Neural crest cell (in vitro differentiated cells): ENCODE measurements at regions not wholly inside any gene's neighbourhood (a gene's known extent, or its start where the extent isn't known, plus 50 kb on each side); places are given as distances from the start of the nearest gene placed in this dataset.
A peak's percentile ranks its signal among the peaks of the same experiment; 100 is the strongest.

Experiments
- DNase-seq: peaks from one replicate; pipeline ENCODE4 v3.0.0; 2021; ENCODE audit warnings: low read depth, mixed read lengths, low spot score
- H3K27ac Mint-ChIP-seq: one replicate; pipeline ENCODE4 v1.8.0; 2021; ENCODE audit warnings: mild to moderate bottlenecking, mixed read lengths; ENCODE audit not compliant: unreplicated experiment
- H3K27me3 Mint-ChIP-seq: 2 replicates; pipeline ENCODE4 v1.8.0; 2021; ENCODE audit warnings: low read depth, mild to moderate bottlenecking, mixed read lengths
- H3K36me3 Mint-ChIP-seq: 2 replicates; pipeline ENCODE4 v1.8.0; 2021; ENCODE audit warnings: low read depth, mild to moderate bottlenecking, mixed read lengths
- H3K4me1 Mint-ChIP-seq: 2 replicates; pipeline ENCODE4 v1.8.0; 2021; ENCODE audit warnings: mixed read lengths
- H3K4me3 Mint-ChIP-seq: one replicate; pipeline ENCODE4 v1.8.0; 2021; ENCODE audit warnings: mild to moderate bottlenecking, mixed read lengths
- H3K9me3 Mint-ChIP-seq: 2 replicates; pipeline ENCODE4 v1.8.0; 2021; ENCODE audit warnings: mixed read lengths
- TF ChIP-seq, protein P1 (sequence below): fragments of 200-600 bp; sonication (generic); conservative IDR thresholded peaks from 2 replicates; pipeline ENCODE4 v1.5.0; 2021; ENCODE audit warnings: antibody characterized with exemption, mild to moderate bottlenecking

DNA sequence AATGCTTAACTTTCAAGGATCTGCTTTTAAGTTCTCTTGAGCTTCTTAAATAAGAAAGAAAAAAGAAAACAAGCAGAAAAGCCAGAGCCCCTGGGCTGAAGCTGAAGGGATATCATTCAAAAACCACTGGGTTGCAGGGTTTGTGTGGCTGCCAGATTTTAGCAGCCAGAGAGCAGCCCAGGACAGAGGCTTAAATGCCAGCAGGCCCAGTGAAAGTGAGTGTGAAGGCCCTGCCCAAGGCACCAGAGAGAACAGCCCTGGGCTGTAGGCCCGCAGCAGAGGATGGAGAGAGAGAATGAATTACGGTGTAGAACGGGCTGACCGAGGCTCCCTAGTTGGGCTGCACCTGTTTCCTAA is 106.3 kb upstream of the BOC start:
- H3K4me3 Mint-ChIP-seq: no peak overlapping the region
- no peak for DNase-seq

DNA sequence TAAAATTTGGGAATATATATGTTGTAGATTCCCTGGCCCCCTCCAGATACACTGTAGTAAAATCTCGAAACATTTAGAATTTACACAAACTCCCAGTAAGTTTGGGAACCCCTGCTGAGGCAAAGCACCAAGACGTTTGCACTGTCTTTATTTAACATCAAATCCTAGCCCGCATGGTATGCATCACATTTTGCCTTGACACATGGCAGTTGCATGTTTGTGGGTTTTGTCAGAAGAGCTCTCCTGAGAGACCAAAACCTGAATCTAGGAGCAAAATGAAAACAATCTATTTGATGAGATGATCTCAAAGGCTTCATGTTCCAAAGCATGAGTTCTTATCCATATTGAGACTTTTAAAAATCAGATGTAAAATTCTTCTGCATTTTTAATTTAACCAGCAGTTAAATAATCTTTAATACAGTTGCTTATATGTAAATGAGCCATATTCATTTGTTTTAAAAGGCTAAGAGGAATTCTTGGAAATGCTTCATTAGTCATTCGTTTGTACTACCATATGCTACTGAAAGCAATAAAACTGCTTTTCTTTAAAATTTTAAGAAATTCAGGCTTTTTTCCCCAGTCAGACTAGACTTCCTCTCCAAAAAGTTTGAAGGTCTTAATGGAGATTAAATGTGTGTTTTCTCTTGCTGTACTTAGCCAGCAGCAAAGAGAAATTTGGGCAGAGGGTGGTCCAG is 105.2 kb upstream of the BOC start:
- H3K4me1 Mint-ChIP-seq: peaks cover 59% of the 10 kb centered on the region
- TF ChIP-seq, protein P1, sequence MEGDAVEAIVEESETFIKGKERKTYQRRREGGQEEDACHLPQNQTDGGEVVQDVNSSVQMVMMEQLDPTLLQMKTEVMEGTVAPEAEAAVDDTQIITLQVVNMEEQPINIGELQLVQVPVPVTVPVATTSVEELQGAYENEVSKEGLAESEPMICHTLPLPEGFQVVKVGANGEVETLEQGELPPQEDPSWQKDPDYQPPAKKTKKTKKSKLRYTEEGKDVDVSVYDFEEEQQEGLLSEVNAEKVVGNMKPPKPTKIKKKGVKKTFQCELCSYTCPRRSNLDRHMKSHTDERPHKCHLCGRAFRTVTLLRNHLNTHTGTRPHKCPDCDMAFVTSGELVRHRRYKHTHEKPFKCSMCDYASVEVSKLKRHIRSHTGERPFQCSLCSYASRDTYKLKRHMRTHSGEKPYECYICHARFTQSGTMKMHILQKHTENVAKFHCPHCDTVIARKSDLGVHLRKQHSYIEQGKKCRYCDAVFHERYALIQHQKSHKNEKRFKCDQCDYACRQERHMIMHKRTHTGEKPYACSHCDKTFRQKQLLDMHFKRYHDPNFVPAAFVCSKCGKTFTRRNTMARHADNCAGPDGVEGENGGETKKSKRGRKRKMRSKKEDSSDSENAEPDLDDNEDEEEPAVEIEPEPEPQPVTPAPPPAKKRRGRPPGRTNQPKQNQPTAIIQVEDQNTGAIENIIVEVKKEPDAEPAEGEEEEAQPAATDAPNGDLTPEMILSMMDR: no peak
- no peaks in the 10 kb centered on the region for H3K27me3 Mint-ChIP-seq
- DNase-seq: no peak
- peaks cover 6% of the 10 kb centered on the region for H3K36me3 Mint-ChIP-seq
- H3K9me3 Mint-ChIP-seq: no peaks in the 10 kb centered on the region
- no peak overlapping the region for H3K4me3 Mint-ChIP-seq
- H3K27ac Mint-ChIP-seq: no peak overlapping the region

More for the DNA sequence above, 106.3 kb upstream of the BOC start:
- H3K27ac Mint-ChIP-seq: peak overlapping the region; percentile 60
- H3K27me3 Mint-ChIP-seq: no peaks in the 10 kb centered on the region
- peaks cover 7% of the 10 kb centered on the region for H3K36me3 Mint-ChIP-seq
- TF ChIP-seq, protein P1: no peak
- H3K9me3 Mint-ChIP-seq: peaks cover under 1% of the 10 kb centered on the region
- peaks cover 54% of the 10 kb centered on the region for H3K4me1 Mint-ChIP-seq

DNA sequence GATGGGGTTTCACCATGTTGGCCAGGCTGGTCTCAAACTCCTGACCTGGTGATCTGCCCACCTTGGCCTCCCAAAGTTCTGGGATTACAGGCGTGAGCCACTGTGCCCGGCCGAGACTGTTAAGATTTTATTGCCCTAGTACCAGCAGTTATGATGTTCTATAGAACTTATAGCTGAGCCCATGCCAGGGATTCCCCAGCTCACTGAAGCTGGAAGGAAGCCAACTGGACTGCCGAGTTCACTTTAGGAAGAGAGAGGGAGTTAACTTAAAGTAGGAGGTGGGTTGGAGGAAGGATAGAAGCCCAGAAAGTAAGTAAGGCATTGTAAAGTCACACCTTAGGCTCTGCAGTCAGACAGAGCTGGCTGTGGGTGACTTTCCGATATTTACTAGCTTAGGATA is 101.1 kb upstream of the BOC start:
- H3K4me3 Mint-ChIP-seq: no peak overlapping the region
- no peak overlapping the region for H3K27ac Mint-ChIP-seq
- DNase-seq: no peak
- H3K27me3 Mint-ChIP-seq: no peaks in the 10 kb centered on the region
- peaks cover 44% of the 10 kb centered on the region for H3K4me1 Mint-ChIP-seq
- H3K36me3 Mint-ChIP-seq: no peaks in the 10 kb centered on the region
- TF ChIP-seq, protein P1: no peak
- H3K9me3 Mint-ChIP-seq: no peaks in the 10 kb centered on the region

DNA sequence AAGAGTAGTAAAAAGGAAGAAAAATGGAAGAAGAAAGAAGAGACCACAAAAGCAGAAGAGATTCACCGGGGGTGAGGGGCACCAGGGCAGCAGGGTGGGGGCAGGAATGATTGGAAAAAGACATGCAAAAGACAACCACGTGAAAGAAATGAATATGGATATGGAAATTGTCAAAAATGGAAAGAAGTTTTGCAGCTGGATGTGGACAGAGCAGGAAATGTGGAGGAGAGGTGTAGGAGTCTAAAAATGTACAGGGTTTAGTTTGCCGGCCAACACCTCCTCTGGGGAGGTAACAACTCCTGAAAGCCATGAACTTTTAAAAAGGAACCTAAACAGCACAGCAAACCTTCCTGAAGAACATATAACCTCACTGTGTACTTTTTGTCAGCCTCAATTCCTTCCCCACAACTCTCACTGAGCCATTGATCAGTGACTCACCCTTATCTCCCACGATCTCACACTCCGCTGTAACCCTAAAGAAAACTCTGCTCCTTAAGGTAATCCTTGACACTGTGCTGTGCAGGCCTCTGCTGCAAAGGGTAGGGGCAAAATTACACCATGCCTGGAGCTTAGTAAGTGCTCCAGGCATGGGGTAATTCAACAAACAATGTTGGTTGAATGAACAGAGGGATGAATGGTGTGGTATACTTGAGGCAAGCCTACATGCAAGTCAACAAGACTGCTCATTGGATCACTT is 100.2 kb upstream of the BOC start:
- Mint-ChIP-seq H3K4me3 (no peak overlapping the region), H3K9me3 (no peaks in the 10 kb centered on the region), H3K36me3 (no peaks in the 10 kb centered on the region), H3K4me1 (peaks cover 35% of the 10 kb centered on the region), H3K27ac (peak overlapping the region; percentile 76), H3K27me3 (no peaks in the 10 kb centered on the region)
- TF ChIP-seq, protein P1: no peak
- DNase-seq: no peak

DNA sequence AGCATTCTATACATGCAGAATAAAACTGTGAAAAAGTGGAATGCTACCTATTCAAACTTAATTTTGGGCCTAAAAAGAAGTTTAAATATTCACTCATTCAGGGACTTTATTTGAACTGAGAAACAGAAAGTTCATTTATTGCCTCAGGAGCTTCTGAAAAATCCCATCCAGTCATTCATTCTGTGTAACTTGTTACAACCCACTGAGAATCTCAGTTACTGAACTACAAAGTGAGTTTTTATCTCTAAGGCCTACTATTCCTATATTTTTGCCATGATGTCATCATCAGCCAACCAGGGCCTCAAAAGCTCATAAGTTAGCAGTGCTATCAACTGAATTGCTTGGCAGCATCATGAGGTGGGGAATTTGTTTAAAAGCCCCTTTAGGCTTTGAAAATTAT is 98.0 kb upstream of the BOC start:
- Mint-ChIP-seq H3K4me1 (peaks cover 22% of the 10 kb centered on the region), H3K27me3 (no peaks in the 10 kb centered on the region), H3K9me3 (no peaks in the 10 kb centered on the region), H3K36me3 (no peaks in the 10 kb centered on the region), H3K27ac (no peak overlapping the region), H3K4me3 (no peak overlapping the region)
- no peak for DNase-seq
- TF ChIP-seq, protein P1: no peak
